ENCODE measurements at regions not wholly inside any gene's neighbourhood (a gene's known extent, or its start where the extent isn't known, plus 50 kb on each side); places are given as distances from the start of the nearest gene placed in this dataset.
"Not testable (repeated sequence)": the region's sequence is repeated elsewhere in the genome, so short reads cannot be mapped to it uniquely, and the experiment has no call there.

DNA sequence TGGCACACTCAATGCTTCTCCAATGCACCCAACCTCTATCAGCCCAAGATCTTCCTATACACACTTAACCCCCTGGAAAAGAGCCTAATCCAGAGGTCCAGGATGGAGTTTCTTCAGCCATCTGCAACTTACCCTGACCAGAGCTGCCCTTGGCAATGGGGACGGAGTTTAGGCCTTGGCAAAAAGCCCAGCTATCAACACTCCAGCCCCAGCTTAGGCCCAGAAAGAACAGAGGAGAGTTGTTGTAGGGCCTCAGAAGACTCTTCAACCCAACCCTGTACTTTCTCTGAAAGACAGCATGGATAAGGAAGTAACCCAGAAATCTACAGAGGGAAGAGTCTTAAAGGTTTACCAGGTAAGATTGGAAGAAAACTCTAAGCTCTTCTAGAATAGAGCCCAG is 219.3 kb upstream of the PELI2 start:
- no peak for DNase-seq (ENCODE audit: low spot score)

DNA sequence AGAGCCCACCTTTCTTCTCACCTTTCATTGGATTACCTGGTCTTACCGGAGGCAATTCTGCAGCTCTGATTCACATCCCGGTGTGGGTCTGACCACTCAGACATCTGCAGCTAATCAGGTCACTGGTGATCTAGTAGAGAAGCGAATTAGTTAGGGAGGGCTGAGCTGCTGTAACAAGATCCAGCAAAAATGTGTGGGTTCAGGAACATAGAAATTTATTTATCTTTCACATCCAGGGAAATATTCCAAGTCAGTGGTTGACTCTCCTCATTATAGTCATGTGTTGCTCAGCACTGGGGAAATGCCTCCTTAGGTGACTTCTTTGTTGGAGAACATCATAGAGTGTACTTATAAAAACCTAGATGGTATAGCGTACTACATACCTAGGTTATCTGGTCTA is 218.7 kb upstream of the PELI2 start:
- DNase-seq (ENCODE audit: low spot score): no peak

DNA sequence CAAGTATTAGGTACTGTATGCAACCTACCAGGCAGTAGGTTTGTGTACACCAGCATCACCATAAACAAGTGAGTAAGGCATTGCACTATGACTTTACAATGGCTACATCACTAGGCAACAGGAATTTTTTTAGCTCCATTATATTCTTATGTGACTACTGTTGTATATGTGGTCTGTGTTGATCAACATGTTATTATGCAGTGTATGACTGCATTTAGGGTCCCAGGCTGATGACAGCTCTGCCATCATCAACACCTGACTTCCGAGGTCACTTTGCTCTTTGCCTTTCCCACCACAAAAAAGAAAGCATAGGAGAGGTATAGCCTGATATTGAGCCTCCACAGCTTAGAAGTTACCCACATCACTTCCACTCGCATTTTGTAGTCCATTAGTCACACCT is 217.5 kb upstream of the PELI2 start:
- DNase-seq (ENCODE audit: low spot score): no peak

GRCh38 chr14:55901291-55901690 is 216.9 kb upstream of the PELI2 start:
- DNase-seq (ENCODE audit: low spot score): no peak

DNA sequence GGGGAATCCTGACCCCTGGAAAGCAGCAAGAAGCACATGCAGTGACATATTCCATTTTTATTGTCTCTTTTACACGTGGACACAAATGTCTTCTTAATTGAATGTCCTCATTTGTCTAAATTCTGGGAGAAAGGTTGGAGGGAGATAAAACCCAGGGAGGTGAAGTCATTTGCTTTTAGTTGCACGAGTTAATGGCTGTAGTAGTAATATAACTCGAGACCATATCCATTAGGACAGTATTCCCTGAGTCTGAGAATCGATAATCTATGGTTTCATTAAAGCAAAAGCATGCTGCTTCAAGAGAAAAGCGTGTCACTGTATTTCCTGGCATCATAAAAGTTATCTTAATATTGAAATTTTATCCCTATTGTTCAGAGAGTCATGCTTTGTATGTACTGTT is 216.0 kb upstream of the PELI2 start:
- no peak for DNase-seq (ENCODE audit: low spot score)

GRCh38 chr14:55904086-55904485 is 214.1 kb upstream of the PELI2 start:
- DNase-seq (ENCODE audit: low spot score): no peak

DNA sequence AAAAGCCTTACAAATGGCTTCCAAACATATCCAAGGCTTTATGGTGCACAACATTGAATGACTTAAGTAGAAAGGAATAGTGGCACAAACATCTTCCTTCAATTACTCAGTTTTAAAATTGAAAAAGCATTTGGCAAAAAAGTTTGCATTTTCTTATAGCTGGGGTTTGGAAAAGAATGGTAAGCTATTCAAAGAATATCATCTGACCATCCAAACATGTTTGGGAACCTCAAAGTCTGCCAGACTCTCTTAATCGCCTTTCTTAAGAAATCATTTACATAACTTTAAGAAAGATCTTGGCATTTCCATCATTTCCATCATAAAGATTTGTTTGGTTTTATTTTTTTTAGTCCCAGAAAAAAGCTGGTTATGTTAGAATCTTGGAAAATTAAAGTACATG is 210.1 kb upstream of the PELI2 start:
- DNase-seq (ENCODE audit: low spot score): no peak

DNA sequence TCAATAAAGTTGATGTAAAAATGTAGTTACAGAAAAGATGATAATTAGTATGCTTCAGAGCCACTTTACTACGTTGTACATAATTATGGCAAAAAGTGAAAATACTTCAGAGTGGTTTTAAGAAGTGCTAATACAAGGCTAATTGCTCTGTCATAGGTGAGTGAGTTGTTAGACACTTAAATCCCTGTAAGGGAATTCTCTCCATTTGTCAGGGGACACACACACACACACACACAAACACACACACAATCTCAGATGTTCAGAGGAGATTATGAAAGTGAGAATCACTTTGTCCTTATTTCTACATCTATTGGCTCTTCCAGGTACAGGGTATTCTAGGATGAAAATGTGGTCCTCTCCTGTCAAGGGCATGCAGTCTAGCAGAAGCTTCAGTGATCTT is 208.3 kb upstream of the PELI2 start:
- no peak for DNase-seq (ENCODE audit: low spot score)

GRCh38 chr14:55910601-55911243 is 207.5 kb upstream of the PELI2 start:
- DNase-seq (ENCODE audit: low spot score): no peak

- DNase-seq (ENCODE audit: low spot score): no peak
Measured at GRCh38 chr14:55911776-55912175, 206.4 kb upstream of the PELI2 start.

GRCh38 chr14:55912344-55912743 is 205.9 kb upstream of the PELI2 start:
- no peak for DNase-seq (ENCODE audit: low spot score)

- DNase-seq (ENCODE audit: low spot score): no peak
Measured at GRCh38 chr14:55913324-55914025, 204.7 kb upstream of the PELI2 start.

GRCh38 chr14:55914771-55915170 is 203.4 kb upstream of the PELI2 start:
- DNase-seq (ENCODE audit: low spot score): no peak

DNA sequence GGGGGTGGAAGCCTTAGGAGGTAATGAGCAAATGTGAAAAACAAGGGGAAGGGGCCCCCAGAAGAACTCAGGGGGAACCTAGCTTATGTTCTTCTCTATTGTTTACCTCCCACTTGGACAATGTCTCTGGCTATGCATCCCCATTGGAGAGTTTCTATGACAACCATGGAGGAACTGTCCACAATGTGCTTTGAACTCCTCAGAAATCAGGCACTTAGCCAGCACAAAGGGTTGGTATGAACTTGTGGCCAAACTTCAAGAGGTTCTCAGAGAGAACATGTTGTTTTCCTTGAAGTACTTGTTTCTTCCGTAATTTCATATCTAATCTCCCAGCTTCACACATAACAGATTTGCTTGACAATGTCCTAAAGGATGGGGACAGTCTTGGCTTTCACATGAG is 202.8 kb upstream of the PELI2 start:
- no peak for DNase-seq (ENCODE audit: low spot score)

GRCh38 chr14:55919800-55920199 is 198.4 kb upstream of the PELI2 start:
- not testable (repeated sequence) for DNase-seq (ENCODE audit: low spot score)

DNA sequence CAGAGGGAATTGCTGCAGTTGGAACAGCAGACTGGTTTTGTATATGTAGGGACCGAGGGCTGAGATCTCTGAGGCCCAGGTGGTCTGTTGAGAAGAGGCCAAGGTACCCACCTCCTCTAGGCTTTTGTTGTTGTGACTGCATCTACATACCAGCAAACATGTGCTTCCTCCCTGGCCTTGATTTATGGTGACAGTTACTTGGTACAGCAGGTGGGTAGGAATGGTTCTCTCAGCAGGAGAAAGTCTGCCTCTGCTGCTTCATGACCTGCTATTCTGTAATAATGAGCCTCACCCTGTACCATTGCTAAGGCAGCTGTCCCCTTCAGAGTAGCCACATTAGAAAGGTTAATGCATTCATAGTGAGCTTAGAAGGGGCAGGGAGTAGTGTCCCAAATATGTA is 196.7 kb upstream of the PELI2 start:
- DNase-seq (ENCODE audit: low spot score): no peak

GRCh38 chr14:55926007-55926406 is 192.2 kb upstream of the PELI2 start:
- no peak for DNase-seq (ENCODE audit: low spot score)

GRCh38 chr14:55927028-55927427 is 191.2 kb upstream of the PELI2 start:
- DNase-seq (ENCODE audit: low spot score): no peak

DNA sequence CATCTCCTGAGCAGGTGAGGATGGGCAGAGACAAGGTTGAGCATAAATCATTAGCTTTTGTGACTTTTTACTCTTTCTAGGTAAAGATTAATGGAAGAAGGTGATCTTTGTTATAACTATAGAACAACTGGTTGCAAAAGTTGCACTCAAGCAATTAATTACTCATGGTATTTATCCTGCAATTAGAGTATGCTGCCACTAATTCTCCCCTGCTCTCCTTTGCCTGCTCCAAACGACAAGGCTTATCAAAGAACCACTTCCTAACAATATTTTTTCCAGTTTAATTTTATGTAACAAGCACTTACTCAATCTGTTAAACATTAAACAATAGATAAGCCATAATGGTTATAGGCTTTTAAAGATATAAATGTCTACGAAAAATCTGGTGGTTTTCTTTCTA is 189.9 kb upstream of the PELI2 start:
- no peak for DNase-seq (ENCODE audit: low spot score)

DNA sequence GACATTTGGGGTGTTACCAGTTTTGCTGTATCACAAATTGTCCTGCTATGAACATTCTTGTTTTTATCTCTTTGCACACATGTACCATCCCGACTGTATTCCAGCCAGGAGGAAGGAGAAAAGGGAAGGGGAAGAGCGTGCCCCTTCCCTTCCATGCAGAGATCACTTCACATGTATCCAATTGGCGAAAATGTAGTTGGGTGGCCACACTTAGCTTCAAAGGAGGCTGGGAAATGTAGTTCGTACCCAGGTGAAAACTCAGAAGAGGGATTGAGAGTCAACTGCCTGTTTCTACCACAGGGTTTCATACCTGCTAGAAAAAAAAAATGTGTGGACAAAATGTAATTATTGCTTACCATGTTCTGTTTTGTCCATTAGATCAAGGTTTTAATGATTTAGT is 189.1 kb upstream of the PELI2 start:
- DNase-seq (ENCODE audit: low spot score): no peak

DNA sequence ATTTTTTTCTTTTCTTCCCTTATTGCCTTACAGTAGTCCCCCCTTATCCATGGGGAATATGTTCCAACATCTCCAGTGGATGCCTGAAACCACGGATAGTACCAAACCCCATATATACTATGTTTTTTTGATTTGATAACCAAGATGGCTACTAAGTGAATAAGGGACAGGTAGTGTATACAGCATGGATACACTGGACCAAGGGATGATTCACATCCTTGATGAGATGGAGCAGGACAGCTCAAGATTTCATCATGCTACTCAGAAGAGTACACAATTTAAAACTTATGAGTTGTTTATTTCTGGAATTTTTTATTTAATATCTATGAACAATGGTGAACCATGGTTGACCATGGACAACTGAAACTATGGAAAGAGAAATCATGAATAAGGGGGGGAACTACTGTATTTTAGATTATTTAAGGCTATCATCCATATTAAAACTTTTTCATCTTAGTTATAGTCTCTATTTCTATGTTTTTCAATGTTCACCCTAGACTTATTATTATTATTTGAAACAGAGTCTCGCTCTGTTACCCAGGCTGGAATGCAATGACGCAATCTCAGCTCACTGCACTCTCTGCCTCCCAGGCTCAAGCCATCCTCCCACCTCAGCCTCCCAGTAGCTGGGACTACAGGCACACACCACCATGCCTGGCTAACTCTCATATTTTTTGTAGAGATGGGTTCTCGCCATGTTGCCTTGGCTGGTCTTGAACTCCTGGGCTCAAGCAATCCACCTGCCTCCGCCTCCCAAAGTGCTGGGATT is 188.0 kb upstream of the PELI2 start:
- DNase-seq (ENCODE audit: low spot score): no peak

GRCh38 chr14:55936691-55937090 is 181.5 kb upstream of the PELI2 start:
- DNase-seq (ENCODE audit: low spot score): no peak

DNA sequence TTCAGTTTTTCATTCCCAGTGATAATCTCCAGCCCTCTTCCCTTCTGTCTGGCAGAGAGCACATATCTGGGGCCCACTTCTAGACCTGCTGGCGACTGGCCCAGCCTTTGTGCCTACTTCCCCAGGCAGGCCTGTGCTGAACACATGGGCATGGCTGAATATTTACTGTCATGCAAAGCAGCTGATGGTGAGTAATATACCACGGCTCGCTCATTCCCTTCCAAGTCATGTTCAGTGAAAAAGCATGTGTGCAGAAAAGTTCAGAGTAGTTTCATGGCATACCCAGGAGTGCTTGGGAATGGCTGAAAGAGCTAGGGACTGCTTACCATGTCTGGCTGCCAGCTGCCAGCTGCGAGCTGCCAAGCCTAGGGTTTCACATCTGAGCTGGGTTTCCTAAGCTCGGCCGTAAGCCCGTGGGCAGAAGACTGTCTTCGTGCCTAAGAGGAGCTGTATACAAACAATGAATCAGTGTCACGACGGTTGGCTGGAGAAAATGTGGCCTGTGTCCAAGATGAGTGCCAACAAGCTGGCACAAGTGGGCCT is 179.9 kb upstream of the PELI2 start:
- DNase-seq (ENCODE audit: low spot score): peak; percentile 81
